H1 (cell line): ENCODE measurements at regions not wholly inside any gene's neighbourhood (a gene's known extent, or its start where the extent isn't known, plus 50 kb on each side); places are given as distances from the start of the nearest gene placed in this dataset.

ENCODE experiments used
- CTCF ChIA-PET: fragments of 300-600 bp; sonication (Branson Sonifier 250); formaldehyde crosslinking; loops from one replicate; lab custom pipeline; 2021; ENCODE audit not compliant: partially characterized antibody; lab: Charles Lee
- POLR2A ChIA-PET: fragments of 300-600 bp; sonication (Branson Sonifier 250); formaldehyde crosslinking; loops from one replicate; lab custom pipeline; 2021; ENCODE audit warnings: inconsistent platforms; ENCODE audit not compliant: partially characterized antibody; lab: Charles Lee
- DNase-seq, 2 experiments: peaks; one replicate each; pipeline versions ENCODE4 v3.0.0 to v3.0.0-alpha.2; 2010 to 2022; ENCODE audit warnings: low spot score in 2 of 2, low read depth in 1 of 2, mixed read lengths in 1 of 2
- FAIRE-seq: peaks from 2 replicates; lab custom pipeline; 2011; peaks lifted over from hg19 to GRCh38; lab: Jason Lieb, UNC
- H2AFZ ChIP-seq: 2 replicates; pipeline ENCODE4 v1.8.1; 2012; ENCODE audit warnings: low read length, inconsistent platforms
- H2AK5ac ChIP-seq: 2 replicates; pipeline ENCODE4 v1.6.1; 2013; ENCODE audit warnings: low read depth, low read length
- H2BK120ac ChIP-seq: replicated peaks from 2 replicates; pipeline ENCODE3; 2013; ENCODE audit warnings: low read depth, low read length, inconsistent platforms
- H2BK12ac ChIP-seq: 2 replicates; pipeline ENCODE4 v1.6.1; 2013; ENCODE audit warnings: low read depth, low read length
- H2BK15ac ChIP-seq: 2 replicates; pipeline ENCODE4 v1.6.1; 2013; ENCODE audit warnings: low read length
- H2BK20ac ChIP-seq: 2 replicates; pipeline ENCODE4 v1.6.1; 2013; ENCODE audit warnings: low read length
- H2BK5ac ChIP-seq: 2 replicates; pipeline ENCODE4 v1.6.1; 2013; ENCODE audit warnings: low read depth, low read length
- H3K14ac ChIP-seq: 2 replicates; pipeline ENCODE4 v1.6.1; 2013; ENCODE audit warnings: inconsistent platforms; ENCODE audit not compliant: insufficient read length
- H3K18ac ChIP-seq: 2 replicates; pipeline ENCODE4 v1.6.1; 2013; ENCODE audit warnings: low read length; ENCODE audit errors: extremely low read depth
- H3K23ac ChIP-seq: 2 replicates; pipeline ENCODE4 v1.6.1; 2013; ENCODE audit warnings: inconsistent platforms; ENCODE audit not compliant: insufficient read length
- H3K23me2 ChIP-seq: 2 replicates; pipeline ENCODE4 v1.6.1; 2013; ENCODE audit warnings: low read depth, low read length
- H3K27ac ChIP-seq: 2 replicates; pipeline ENCODE4 v1.6.1; 2011; ENCODE audit warnings: low read depth, low read length, inconsistent platforms
- H3K27me3 ChIP-seq, 4 experiments: replicated peaks in 1 of 4; 1 replicate in 1 of 4; 2 replicates in 3 of 4; pipeline versions ENCODE4 v1.6.1 to v1.8.1; 2011 to 2013; ENCODE audit warnings: low read length in 3 of 4, mild to moderate bottlenecking in 3 of 4, inconsistent platforms in 2 of 4, mixed read lengths in 2 of 4, moderate library complexity in 1 of 4; ENCODE audit not compliant: control insufficient read depth in 3 of 4, insufficient read depth in 3 of 4; ENCODE audit errors: extremely low read depth in 1 of 4
- H3K36me3 ChIP-seq, 4 experiments: 2 replicates each; pipeline versions ENCODE4 v1.6.1 to v1.8.1; 2011 to 2013; ENCODE audit warnings: mild to moderate bottlenecking in 4 of 4, low read length in 3 of 4, moderate library complexity in 2 of 4, control low read depth in 1 of 4, inconsistent platforms in 1 of 4; ENCODE audit not compliant: insufficient read depth in 4 of 4, control insufficient read depth in 2 of 4
- H3K4ac ChIP-seq: replicated peaks from 2 replicates; pipeline ENCODE3; 2013; ENCODE audit warnings: low read length, low read depth, mixed read lengths, inconsistent platforms; ENCODE audit not compliant: insufficient read length
- H3K4me1 ChIP-seq, 4 experiments: replicated peaks in 1 of 4; 1 replicate in 1 of 4; 2 replicates in 3 of 4; pipeline versions ENCODE4 v1.6.1 to v1.8.1; 2011 to 2013; ENCODE audit warnings: low read length in 3 of 4, inconsistent platforms in 2 of 4, mixed read lengths in 1 of 4; ENCODE audit not compliant: insufficient read depth in 4 of 4, control insufficient read depth in 3 of 4
- H3K4me2 ChIP-seq, 2 experiments: 2 replicates each; pipeline versions ENCODE4 v1.6.1 to v1.8.1; 2011 to 2013; ENCODE audit warnings: low read depth in 2 of 2, low read length in 2 of 2, control low read depth in 1 of 2, inconsistent platforms in 1 of 2, mild to moderate bottlenecking in 1 of 2; ENCODE audit not compliant: insufficient read depth in 1 of 2
- H3K4me3 ChIP-seq, 4 experiments: fragments of 200-600, 300-600 bp in 1 of 4; sonication (generic), shearing (Covaris generic), sonication (Bioruptor Twin) in 1 of 4; 2 replicates each; pipeline versions ENCODE4 v1.5.1 to v1.8.1; 2011 to 2016; ENCODE audit warnings: low read length in 4 of 4, low read depth in 3 of 4, control low read depth in 2 of 4, inconsistent platforms in 2 of 4, mild to moderate bottlenecking in 2 of 4, mixed read lengths in 1 of 4, moderate library complexity in 1 of 4; ENCODE audit not compliant: insufficient read depth in 2 of 4; ENCODE audit errors: extremely low read depth in 1 of 4
- H3K56ac ChIP-seq: replicated peaks from 2 replicates; pipeline ENCODE3; 2013; ENCODE audit warnings: low read depth, mild to moderate bottlenecking, mixed read lengths, low read length, inconsistent platforms; ENCODE audit not compliant: insufficient read length
- H3K79me1 ChIP-seq: 2 replicates; pipeline ENCODE4 v1.6.1; 2013; ENCODE audit warnings: low read depth, low read length, control low read depth
- H3K79me2 ChIP-seq, 2 experiments: 2 replicates each; pipeline versions ENCODE4 v1.6.1 to v1.8.1; 2012 to 2013; ENCODE audit warnings: low read length in 2 of 2, mild to moderate bottlenecking in 2 of 2, inconsistent platforms in 1 of 2; ENCODE audit not compliant: insufficient read depth in 2 of 2, control insufficient read depth in 1 of 2
- H3K9ac ChIP-seq, 4 experiments: replicated peaks in 1 of 4; 1 replicate in 1 of 4; 2 replicates in 3 of 4; pipeline versions ENCODE4 v1.6.1 to v1.8.1; 2011 to 2013; ENCODE audit warnings: low read depth in 3 of 4, low read length in 3 of 4, control low read depth in 2 of 4, mild to moderate bottlenecking in 2 of 4, moderate library complexity in 2 of 4, inconsistent platforms in 1 of 4; ENCODE audit errors: extremely low read depth in 1 of 4
- H3K9me3 ChIP-seq, 2 experiments: 2 replicates each; pipeline versions ENCODE4 v1.6.1 to v1.8.1; 2012 to 2013; ENCODE audit warnings: mild to moderate bottlenecking in 2 of 2, moderate library complexity in 2 of 2, control low read depth in 1 of 2, inconsistent platforms in 1 of 2, low read depth in 1 of 2, low read length in 1 of 2, mixed read lengths in 1 of 2; ENCODE audit not compliant: insufficient read depth in 2 of 2
- H4K20me1 ChIP-seq, 2 experiments: replicated peaks in 1 of 2; 2 replicates each; pipeline versions ENCODE3 to v1.8.1; 2011 to 2013; ENCODE audit warnings: inconsistent platforms in 2 of 2, low read length in 2 of 2, mild to moderate bottlenecking in 1 of 2; ENCODE audit not compliant: insufficient read depth in 2 of 2, control insufficient read depth in 1 of 2
- H4K5ac ChIP-seq: 2 replicates; pipeline ENCODE4 v1.6.1; 2013; ENCODE audit warnings: low read length, low read depth, mixed read lengths, inconsistent platforms; ENCODE audit not compliant: insufficient read length
- H4K8ac ChIP-seq: 2 replicates; pipeline ENCODE4 v1.8.0; 2013; ENCODE audit warnings: mild to moderate bottlenecking, moderate library complexity, low read length, inconsistent platforms; ENCODE audit not compliant: insufficient read depth; ENCODE audit errors: extremely low read depth
- H4K91ac ChIP-seq: replicated peaks from 2 replicates; pipeline ENCODE3; 2013; ENCODE audit warnings: low read length, mixed read lengths, inconsistent platforms; ENCODE audit not compliant: insufficient read length
- CBX5 ChIP-seq: fragments of 300-800, 300-1000 bp; sonication (generic); IDR thresholded peaks from 2 replicates; pipeline ENCODE4 v1.7.1; 2016; ENCODE audit warnings: antibody characterized with exemption, low read length, low read depth
- CHD2 ChIP-seq: IDR thresholded peaks from 2 replicates; pipeline ENCODE4 v1.6.1; 2012; ENCODE audit warnings: low read length, improper control_type of control experiment
- CTCF ChIP-seq, 3 experiments: IDR thresholded peaks; 1 replicate in 2 of 3; 2 replicates in 1 of 3; pipeline versions ENCODE4 v1.5.1 to v1.6.1; 2011; ENCODE audit warnings: low read length in 3 of 3, mild to moderate bottlenecking in 3 of 3, inconsistent platforms in 2 of 3, low read depth in 1 of 3, moderate library complexity in 1 of 3; ENCODE audit not compliant: insufficient read depth in 1 of 3; ENCODE audit errors: control extremely low read depth in 1 of 3
- EP300 ChIP-seq, 2 experiments: IDR thresholded peaks; 1 replicate in 1 of 2; 2 replicates in 1 of 2; pipeline ENCODE4 v1.6.1; 2011 to 2012; ENCODE audit warnings: low read depth in 2 of 2, low read length in 2 of 2, mild to moderate bottlenecking in 2 of 2, borderline replicate concordance in 1 of 2, inconsistent platforms in 1 of 2, moderate library complexity in 1 of 2
- GABPA ChIP-seq: IDR thresholded peaks from 2 replicates; pipeline ENCODE4 v1.6.1; 2011; ENCODE audit warnings: mild to moderate bottlenecking, low read length, moderate library complexity, borderline replicate concordance; ENCODE audit not compliant: insufficient read depth
- JUND ChIP-seq: IDR thresholded peaks from 2 replicates; pipeline ENCODE4 v1.6.1; 2011; ENCODE audit warnings: mild to moderate bottlenecking, improper control_type of control experiment, low read length
- POU5F1 ChIP-seq: IDR thresholded peaks from 2 replicates; pipeline ENCODE4 v1.6.1; 2011; ENCODE audit warnings: low read depth, mild to moderate bottlenecking, low read length, moderate library complexity
- YY1 ChIP-seq: IDR thresholded peaks from 2 replicates; pipeline ENCODE4 v1.6.1; 2011; ENCODE audit warnings: low read depth, mild to moderate bottlenecking, low read length
- WGBS, 2 experiments: shearing (Covaris generic) in 1 of 2; methylation state at CpG; one replicate each; pipeline versions ENCODE4 v1.1.6 to v1.1.7; 2013 to 2015; ENCODE audit warnings: low lambda C conversion rate in 2 of 2, mixed read lengths in 2 of 2, inconsistent platforms in 1 of 2, low coverage in 1 of 2, missing lambda C conversion rate in 1 of 2; ENCODE audit not compliant: insufficient replicate concordance in 2 of 2, insufficient coverage in 1 of 2, insufficient read length in 1 of 2; ENCODE audit errors: extremely low coverage in 1 of 2, missing lambda C conversion rate in 1 of 2; 5-methylcytosine and 5-hydroxymethylcytosine counted together

GRCh38 chr7:11256501-11256900 is 282.8 kb downstream of the PHF14 start:
- Histone ChIP-seq H3K27ac (no peak overlapping the region), H2BK12ac (no peak overlapping the region), H2BK120ac (no peak overlapping the region), H3K27me3 (no peaks in the 10 kb centered on the region), H4K5ac (no peak overlapping the region), H3K36me3 (no peaks in the 10 kb centered on the region), H3K4me1 (no peaks in the 10 kb centered on the region), H3K23ac (no peak overlapping the region), H3K4me3 (no peak overlapping the region), H3K79me1 (no peaks in the 10 kb centered on the region), H3K56ac (no peak overlapping the region), H2AK5ac (no peak overlapping the region), H3K4me2 (no peak overlapping the region), H2BK15ac (no peak overlapping the region), H3K14ac (no peak overlapping the region), H2BK20ac (no peak overlapping the region), H3K9me3 (no peaks in the 10 kb centered on the region), H4K8ac (no peak overlapping the region), H3K4ac (no peak overlapping the region), H2BK5ac (no peak overlapping the region), H4K91ac (no peak overlapping the region), H3K9ac (no peak overlapping the region), H3K18ac (no peak overlapping the region), H2AFZ (no peak overlapping the region), H4K20me1 (no peaks in the 10 kb centered on the region), H3K79me2 (no peaks in the 10 kb centered on the region), H3K23me2 (no peaks in the 10 kb centered on the region)
- ChIA-PET CTCF (interaction anchor here (1.2 to 1.5 kb wide), 3 partner anchors 8 to 45 kb away, joined by 3 to 5 read pairs (median 5); no protein-coding TSS in a partner anchor), POLR2A (no interaction called here)
- TF ChIP-seq POU5F1 (no peak), CBX5 (no peak), JUND (no peak), EP300 (IDR thresholded peaks at IDR 0.05; ENCODE audit: borderline replicate concordance in 1 of 2, low read depth in 2 of 2, low read length in 2 of 2) (no peak), GABPA (no peak), CTCF (IDR thresholded peaks at IDR 0.05; ENCODE audit: control extremely low read depth in 1 of 3, insufficient read depth in 1 of 3, low read depth in 1 of 3, low read length in 3 of 3) (no peak), CHD2 (no peak), YY1 (no peak)
- WGBS, 2 experiments, result 93% methylated on average over 4 of the region's 4 CpGs; no CpG with 5 or more reads in 1 of the 2 experiments
- FAIRE-seq, result no peak
- no peak for DNase-seq
